BE2C (cell line): ENCODE measurements at regions not wholly inside any gene's neighbourhood (a gene's known extent, or its start where the extent isn't known, plus 50 kb on each side); places are given as distances from the start of the nearest gene placed in this dataset.

Experiments used
- DNase-seq: peaks from one replicate; pipeline ENCODE4 v3.0.0-alpha.2; 2020
- H3K27me3 ChIP-seq: fragments of 250-450 bp; sonication (Bioruptor Pico); 2 replicates; pipeline ENCODE4 v1.5.1; 2020; ENCODE audit warnings: mild to moderate bottlenecking
- H3K36me3 ChIP-seq: fragments of 250-450 bp; sonication (Bioruptor Pico); 2 replicates; pipeline ENCODE4 v1.5.1; 2020; ENCODE audit warnings: mild to moderate bottlenecking
- H3K4me1 ChIP-seq: fragments of 250-450 bp; sonication (Bioruptor Pico); 2 replicates; pipeline ENCODE4 v1.5.1; 2020
- H3K4me3 ChIP-seq: 2 replicates; pipeline ENCODE4 v1.5.1; 2011; ENCODE audit warnings: low read depth, low read length
- H3K9me3 ChIP-seq: fragments of 250-450 bp; sonication (Bioruptor Pico); 2 replicates; pipeline ENCODE4 v1.5.1; 2020
- TF ChIP-seq, protein P1 (sequence below): IDR thresholded peaks from 2 replicates; pipeline ENCODE4 v1.5.1; 2012; ENCODE audit warnings: mild to moderate bottlenecking, low read depth, low read length

DNA sequence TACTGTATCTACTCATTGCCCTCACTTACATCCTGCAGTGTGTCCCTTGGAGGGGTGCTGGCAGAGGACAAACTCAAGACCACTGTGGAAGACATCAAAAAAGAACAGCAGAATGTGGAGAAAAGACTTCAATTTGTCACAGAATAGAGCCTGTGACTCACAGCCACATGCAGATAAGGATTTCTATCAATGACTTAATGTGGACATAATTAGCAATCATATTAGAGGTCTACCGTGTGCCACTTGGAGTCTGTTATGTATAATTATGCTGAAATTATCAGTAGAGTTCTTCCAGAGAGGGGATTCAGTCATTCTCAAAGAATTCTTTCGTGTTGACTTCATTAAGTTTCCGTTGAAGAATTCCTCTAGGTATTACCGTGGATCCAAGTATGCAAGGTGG is 473.5 kb downstream of the MIAT start:
- Histone ChIP-seq H3K4me3 (no peak overlapping the region), H3K27me3 (no peaks in the 10 kb centered on the region), H3K4me1 (no peaks in the 10 kb centered on the region; the same call in 1 of the 2 replicates), H3K9me3 (no peaks in the 10 kb centered on the region), H3K36me3 (no peaks in the 10 kb centered on the region)
- no peak for DNase-seq
- TF ChIP-seq, protein P1, sequence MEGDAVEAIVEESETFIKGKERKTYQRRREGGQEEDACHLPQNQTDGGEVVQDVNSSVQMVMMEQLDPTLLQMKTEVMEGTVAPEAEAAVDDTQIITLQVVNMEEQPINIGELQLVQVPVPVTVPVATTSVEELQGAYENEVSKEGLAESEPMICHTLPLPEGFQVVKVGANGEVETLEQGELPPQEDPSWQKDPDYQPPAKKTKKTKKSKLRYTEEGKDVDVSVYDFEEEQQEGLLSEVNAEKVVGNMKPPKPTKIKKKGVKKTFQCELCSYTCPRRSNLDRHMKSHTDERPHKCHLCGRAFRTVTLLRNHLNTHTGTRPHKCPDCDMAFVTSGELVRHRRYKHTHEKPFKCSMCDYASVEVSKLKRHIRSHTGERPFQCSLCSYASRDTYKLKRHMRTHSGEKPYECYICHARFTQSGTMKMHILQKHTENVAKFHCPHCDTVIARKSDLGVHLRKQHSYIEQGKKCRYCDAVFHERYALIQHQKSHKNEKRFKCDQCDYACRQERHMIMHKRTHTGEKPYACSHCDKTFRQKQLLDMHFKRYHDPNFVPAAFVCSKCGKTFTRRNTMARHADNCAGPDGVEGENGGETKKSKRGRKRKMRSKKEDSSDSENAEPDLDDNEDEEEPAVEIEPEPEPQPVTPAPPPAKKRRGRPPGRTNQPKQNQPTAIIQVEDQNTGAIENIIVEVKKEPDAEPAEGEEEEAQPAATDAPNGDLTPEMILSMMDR, result no peak

DNA sequence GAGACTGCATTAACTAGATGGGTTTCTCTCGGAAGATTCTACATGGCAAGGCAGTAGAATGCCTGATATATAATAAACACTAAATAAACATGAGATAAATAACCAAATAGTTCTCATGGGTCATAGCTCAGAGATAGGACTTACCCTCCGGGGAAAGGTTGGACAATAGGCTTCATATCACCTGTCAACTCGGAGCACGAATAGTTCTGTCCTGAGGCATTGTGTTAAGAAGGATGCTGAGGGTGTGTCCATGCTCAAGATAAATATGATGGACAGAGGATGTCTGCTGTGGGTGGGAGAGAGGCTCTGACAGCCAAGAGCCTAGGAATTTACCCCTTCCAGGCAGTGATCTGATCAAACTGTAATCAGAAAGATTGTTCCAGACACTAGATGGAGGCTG is 474.0 kb downstream of the MIAT start:
- Histone ChIP-seq H3K4me1 (no peaks in the 10 kb centered on the region; the same call in 1 of the 2 replicates), H3K9me3 (no peaks in the 10 kb centered on the region), H3K36me3 (no peaks in the 10 kb centered on the region), H3K4me3 (no peak overlapping the region), H3K27me3 (no peaks in the 10 kb centered on the region)
- TF ChIP-seq, protein P1, result no peak
- no peak for DNase-seq

DNA sequence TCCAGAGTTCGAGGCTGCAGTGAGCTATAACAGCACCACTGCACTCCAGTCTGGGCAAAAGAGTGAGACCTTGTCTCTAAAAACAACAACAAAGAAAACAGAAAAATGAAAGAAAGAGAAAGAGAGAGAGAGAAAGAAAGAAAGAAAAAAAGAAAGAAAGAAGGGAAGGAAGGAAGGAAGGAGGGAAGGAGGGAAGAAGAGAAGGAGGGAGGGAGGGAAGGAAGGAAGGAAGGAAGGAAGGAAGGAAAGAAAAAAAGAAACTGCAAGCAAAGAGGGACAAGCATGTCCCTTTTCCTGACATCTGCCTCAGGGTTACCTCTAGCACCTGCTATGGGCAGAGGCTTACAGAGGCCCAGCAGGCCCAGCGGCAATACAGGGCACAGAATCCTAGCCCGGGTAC is 475.0 kb downstream of the MIAT start:
- H3K27me3 ChIP-seq, result no peaks in the 10 kb centered on the region
- DNase-seq, result no peak
- no peaks in the 10 kb centered on the region; the same call in 1 of the 2 replicates for H3K4me1 ChIP-seq
- H3K4me3 ChIP-seq, result no peak overlapping the region
- TF ChIP-seq, protein P1, result no peak
- no peaks in the 10 kb centered on the region for H3K9me3 ChIP-seq
- no peaks in the 10 kb centered on the region for H3K36me3 ChIP-seq

DNA sequence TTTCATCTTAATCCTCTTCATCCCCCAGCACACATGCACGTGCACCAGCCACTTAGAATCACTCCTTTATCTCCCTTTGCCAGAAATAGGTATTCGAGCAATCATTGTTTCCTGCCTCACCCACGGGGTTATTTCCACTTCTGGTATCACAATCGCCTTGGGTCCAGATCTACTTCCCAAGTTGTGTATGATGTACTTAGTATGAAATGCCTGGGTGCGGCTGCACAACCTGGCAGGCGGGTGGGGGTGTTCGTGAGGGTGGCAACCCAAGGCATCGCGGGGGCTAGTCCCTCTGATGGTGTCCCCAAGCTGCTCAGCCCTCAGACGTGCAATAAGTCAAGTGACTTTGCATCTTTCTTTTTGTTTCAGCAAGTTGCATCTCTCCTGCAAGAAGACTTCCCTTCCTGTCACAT is 475.6 kb downstream of the MIAT start:
- no peak for DNase-seq
- no peaks in the 10 kb centered on the region; the same call in 1 of the 2 replicates for H3K4me1 ChIP-seq
- H3K9me3 ChIP-seq, result no peaks in the 10 kb centered on the region

DNA sequence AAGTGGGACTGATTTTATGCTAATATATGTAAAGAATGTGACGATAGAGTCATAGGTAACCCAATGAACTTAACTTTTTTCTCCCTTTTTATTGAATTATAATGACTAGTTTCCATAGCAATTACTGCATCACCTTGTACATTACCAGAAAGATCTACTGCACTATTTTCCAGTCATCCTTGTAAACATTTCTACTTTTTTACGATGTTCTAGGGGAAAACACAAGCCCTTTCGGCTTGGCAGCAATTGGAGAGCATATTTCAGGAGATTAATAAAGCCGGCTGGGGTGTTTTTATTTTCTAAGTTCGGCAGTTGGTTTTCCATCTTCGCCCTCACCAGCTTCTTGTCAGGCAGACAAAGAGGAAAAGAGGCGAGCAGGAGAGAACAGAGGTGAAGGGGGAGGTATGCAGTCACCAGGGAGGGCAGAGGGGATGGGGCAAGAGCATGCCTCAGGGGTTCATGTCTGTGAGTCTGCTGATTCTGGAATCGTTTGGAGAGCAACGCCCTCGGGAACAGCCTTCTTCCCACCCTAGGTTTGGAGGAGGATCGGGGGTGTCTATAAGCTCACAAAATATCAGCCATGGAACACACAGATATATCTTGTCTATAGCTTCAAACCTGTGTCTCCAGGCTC is 476.4 kb downstream of the MIAT start:
- Histone ChIP-seq H3K4me1 (no peaks in the 10 kb centered on the region; the same call in 1 of the 2 replicates), H3K9me3 (no peaks in the 10 kb centered on the region), H3K27me3 (no peaks in the 10 kb centered on the region), H3K36me3 (no peaks in the 10 kb centered on the region), H3K4me3 (no peak overlapping the region)
- TF ChIP-seq, protein P1, result no peak
- no peak for DNase-seq

More for the DNA sequence above, 475.6 kb downstream of the MIAT start:
- Histone ChIP-seq H3K36me3 (no peaks in the 10 kb centered on the region), H3K27me3 (no peaks in the 10 kb centered on the region), H3K4me3 (no peak overlapping the region)
- TF ChIP-seq, protein P1, result no peak

DNA sequence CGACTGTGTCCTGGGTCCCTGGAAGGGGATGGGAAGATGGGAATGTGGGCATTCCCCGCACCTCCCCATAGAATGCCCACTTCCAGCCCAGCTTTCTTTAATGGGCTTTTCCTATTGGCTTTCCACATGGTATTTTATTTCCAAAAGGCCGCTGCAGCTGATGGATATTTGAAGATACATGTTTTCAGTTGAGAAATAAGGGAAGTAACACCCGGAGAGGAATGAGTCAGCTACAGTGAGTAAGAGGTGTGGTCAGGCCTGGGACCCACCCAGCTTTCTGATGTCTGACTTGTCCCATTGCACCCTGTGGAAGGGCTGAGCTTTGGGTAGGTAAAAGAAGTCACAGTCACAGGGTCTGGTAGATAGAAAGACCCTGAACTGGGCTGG is 476.9 kb downstream of the MIAT start:
- TF ChIP-seq, protein P1, result no peak
- DNase-seq, result no peak

More for the DNA sequence above, 476.9 kb downstream of the MIAT start:
- Histone ChIP-seq H3K4me3 (no peak overlapping the region), H3K4me1 (no peaks in the 10 kb centered on the region; the same call in 1 of the 2 replicates), H3K9me3 (no peaks in the 10 kb centered on the region), H3K27me3 (no peaks in the 10 kb centered on the region), H3K36me3 (no peaks in the 10 kb centered on the region)
